HG03045 (cell line): ENCODE measurements at regions not wholly inside any gene's neighbourhood (a gene's known extent, or its start where the extent isn't known, plus 50 kb on each side); places are given as distances from the start of the nearest gene placed in this dataset.
"Not testable (repeated sequence)": the region's sequence is repeated elsewhere in the genome, so short reads cannot be mapped to it uniquely, and the experiment has no call there.

Source experiments
- ATAC-seq: cut with Tn5 transposase; IDR thresholded peaks from one replicate; pipeline ENCODE4 v1.9.1; 2021; ENCODE audit warnings: mild to moderate bottlenecking, moderate library complexity; ENCODE audit not compliant: unreplicated experiment

- ATAC-seq = not testable (repeated sequence)
Observed at GRCh38 chr2:87196720-87197388, 175.2 kb upstream of the PLGLB1 start.

- not testable (repeated sequence) for ATAC-seq
Observed at GRCh38 chr2:87198422-87198821, 176.8 kb upstream of the PLGLB1 start.

DNA sequence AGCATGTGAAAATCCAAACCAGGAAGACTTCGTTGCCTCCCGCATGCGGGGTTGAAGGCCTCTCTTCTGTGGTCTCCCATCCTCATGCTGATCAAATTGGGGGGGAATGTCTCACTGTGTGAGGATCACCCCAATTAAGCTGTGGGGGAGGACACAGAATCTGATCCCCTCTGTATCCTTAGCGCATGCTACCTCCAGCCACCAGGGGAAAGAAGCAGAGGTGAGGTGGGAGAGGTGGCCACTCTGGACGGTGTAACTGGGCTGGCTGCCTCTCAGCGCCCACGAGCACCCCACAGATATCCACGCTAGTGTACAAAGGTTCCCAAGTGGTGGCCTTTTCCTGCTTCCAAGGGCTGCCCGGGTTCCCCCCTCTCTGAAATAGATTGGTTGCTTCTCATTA lies 177.6 kb upstream of the PLGLB1 start:
- ATAC-seq = not testable (repeated sequence)

DNA sequence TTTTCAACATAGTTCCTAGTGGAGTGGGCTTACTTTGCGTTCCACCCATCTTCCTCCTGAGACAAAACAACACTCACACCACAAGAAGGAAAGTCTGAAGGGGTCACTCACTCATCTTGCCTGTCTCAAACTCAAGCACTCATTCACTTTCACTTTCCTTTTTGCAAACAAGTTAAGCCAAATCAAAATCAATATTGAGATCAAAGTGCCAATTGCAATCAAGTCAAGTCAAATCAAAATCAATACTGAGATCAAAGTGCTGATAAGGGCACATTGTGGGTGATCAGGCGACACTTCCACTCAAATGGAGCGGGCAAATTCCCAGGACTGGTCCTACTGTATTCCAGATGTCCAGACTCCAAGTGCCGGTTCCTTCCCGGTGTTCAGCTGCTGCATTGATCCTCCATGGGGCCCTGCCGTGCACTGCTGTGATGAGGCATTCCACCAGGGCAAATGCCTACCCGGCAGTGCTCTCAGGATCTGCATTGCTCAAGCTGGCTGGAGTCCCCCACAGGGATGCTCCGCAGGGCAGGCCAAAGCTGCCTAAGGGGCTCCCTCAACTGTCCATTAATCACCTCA lies 183.0 kb upstream of the PLGLB1 start:
- not testable (repeated sequence) for ATAC-seq

DNA sequence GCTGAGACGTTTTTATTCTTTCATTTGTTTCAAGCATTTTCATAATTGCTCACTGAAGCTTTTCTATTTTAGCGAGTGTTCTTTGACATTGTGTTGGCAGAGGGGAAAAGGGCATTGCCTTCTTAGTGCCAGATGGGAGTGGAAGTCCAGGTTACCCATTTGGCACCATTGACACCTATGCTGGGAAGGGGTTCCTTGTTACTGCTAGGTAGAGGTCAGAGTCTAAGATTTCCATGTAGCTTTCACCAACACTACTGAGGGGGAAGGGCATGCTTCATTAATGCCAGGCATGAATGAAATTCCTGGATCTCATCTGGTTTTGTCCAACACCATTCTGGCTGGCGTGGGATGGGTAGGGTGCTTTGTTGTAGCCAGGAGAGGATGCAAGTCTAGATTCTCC lies 191.3 kb upstream of the PLGLB1 start:
- ATAC-seq = not testable (repeated sequence)

GRCh38 chr2:87217005-87217404 lies 195.4 kb upstream of the PLGLB1 start:
- not testable (repeated sequence) for ATAC-seq

DNA sequence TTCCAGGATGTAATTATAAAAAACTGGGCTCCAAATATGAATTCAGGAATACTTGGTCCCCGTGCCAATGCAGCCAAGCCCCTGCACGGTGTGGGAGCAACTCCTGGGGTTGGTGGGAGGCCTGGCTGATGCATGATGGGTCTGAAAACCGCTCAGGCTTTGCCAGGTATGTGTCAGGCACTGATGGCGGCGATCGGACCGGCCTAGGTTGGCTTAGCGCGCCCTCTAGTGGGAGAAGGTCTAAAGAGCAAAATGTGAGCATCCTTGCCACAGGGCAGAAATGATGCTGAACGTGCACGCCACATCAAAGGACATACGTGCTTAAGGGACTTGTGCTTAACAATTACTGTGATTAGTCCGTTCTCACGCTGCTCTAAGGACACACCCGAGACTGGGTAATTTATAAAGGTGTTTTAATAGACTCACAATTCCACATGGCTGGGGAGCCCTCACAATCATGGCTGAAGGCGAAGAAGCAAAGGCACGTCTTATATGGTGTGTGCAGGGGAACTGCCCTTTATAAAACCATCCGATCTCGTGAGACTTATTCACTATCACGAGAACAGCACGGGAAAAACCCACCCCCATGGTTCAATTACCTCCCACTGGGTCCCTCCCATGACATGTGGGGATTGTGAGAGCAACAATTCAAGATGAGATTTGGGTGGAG lies 196.2 kb upstream of the PLGLB1 start:
- not testable (repeated sequence) for ATAC-seq

GRCh38 chr2:87220651-87221050 lies 199.0 kb upstream of the PLGLB1 start:
- not testable (repeated sequence) for ATAC-seq

GRCh38 chr2:87222131-87222530 lies 200.5 kb upstream of the PLGLB1 start:
- not testable (repeated sequence) for ATAC-seq

DNA sequence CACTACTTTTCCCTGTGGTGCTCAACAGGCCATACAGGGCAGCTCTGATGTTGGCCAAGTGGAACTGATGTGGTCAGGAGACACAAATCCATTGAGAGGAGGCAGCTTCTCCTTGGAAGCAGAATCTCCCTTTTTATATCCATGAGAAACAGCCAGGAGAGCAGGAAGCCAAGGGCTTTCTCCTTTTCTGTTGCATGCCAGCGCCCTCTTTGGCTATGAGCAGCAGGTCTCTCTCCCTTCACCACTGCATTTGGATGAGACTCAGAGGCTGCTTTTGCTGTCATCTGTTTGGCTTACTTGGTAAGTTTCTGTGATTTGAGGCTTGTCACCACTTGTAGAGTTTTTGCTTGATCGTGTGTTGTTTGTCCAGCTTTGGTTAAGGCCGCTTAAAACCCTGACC lies 202.2 kb upstream of the PLGLB1 start:
- ATAC-seq = not testable (repeated sequence)

- not testable (repeated sequence) for ATAC-seq
Observed at GRCh38 chr2:87229091-87229689, 207.5 kb upstream of the PLGLB1 start.

DNA sequence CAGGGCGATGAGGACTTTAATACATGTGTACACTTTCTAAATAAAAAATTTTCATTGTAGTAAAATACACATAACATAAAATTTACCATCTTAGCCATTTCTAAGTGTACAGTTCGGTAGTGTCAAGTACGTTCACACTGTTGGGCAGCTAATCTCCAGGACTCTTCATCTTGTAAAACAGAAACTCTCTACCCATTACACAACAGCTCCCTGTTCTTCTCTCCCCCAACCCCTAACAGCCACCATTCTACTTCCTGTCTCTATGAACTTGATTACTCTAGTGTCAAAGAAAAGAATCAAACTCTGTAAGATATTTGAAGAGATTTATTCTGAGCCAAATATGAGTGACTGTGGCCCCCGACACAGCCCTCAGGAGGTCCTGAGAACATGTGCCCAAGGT lies 208.3 kb upstream of the PLGLB1 start:
- ATAC-seq = not testable (repeated sequence)

GRCh38 chr2:87235333-87235981 lies 213.8 kb upstream of the PLGLB1 start:
- ATAC-seq = not testable (repeated sequence)

DNA sequence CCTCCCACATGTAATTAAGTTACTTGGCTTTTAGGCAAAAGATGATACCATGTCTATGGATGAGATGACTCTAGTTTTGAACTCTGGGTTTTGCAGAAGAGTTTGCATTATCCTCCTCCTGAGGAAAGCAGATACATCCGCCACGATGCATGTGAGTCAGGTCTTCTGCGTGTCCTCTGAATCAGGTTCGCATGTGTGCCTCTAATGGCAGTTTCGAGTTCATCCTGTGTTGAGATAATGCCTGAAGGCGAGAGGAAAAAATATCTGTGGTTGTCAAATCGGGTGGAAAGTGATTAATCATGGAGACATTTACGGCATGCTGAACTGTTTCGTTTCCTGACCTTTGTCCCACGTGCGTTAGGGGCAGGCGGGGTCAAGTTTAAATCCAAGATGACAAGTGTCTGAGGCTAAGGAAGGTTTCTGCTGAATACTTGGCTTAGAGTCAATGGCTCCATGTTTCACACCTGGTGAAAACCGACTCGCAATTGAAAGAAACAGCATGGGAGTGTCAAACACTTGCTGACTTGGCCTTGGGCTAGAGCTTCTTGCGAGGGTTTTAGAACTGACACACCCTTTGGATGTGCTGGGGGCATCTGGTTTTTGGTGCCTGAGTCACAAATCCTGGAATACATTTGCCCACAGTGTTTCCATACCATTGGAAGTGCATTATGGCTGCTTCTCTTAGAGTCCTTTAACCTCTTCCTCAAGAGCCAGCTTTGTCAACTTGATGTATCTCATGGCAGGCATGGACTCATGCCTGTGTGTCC lies 216.1 kb upstream of the PLGLB1 start:
- not testable (repeated sequence) for ATAC-seq

- ATAC-seq = not testable (repeated sequence)
Observed at GRCh38 chr2:87239558-87240215, 218.0 kb upstream of the PLGLB1 start.

- ATAC-seq = not testable (repeated sequence)
Observed at GRCh38 chr2:87246066-87246717, 224.5 kb upstream of the PLGLB1 start.

DNA sequence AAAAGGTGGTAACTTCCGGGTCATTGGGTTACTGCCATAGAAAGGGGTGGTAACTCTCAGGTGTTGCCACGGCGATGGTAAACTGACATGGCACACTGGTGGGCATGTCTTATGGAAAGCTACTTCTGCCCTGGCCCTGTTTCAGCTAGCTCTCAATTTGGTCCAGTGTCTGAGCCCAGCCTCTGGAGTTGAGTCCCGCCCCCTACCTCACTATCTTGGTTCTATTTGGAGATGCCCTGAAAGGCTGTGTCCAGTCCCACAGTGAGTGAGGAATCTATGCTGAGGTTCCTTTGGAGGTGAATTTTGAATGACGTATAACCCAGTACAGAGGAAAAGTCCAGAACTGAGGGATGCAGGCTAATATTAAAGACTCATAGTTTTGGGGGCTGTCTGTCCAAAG lies 230.4 kb upstream of the PLGLB1 start:
- ATAC-seq = not testable (repeated sequence)

GRCh38 chr2:87254562-87254961 lies 232.9 kb upstream of the PLGLB1 start:
- ATAC-seq = not testable (repeated sequence)

- not testable (repeated sequence) for ATAC-seq
Observed at GRCh38 chr2:87255410-87255809, 233.8 kb upstream of the PLGLB1 start.
